Parathyroid adenoma (tissue), 2 donors: ENCODE measurements at regions not wholly inside any gene's neighbourhood (a gene's known extent, or its start where the extent isn't known, plus 50 kb on each side); places are given as distances from the start of the nearest gene placed in this dataset.

ENCODE experiments used
- H2AFZ ChIP-seq: fragments of 300-600 bp; sonication (generic); one replicate; pipeline ENCODE4 v1.7.0; 2017; ENCODE audit warnings: antibody characterized with exemption, mild to moderate bottlenecking
- H3K27ac ChIP-seq: fragments of 300-600 bp; sonication (generic); one replicate; pipeline ENCODE4 v1.7.0; 2017
- H3K27me3 ChIP-seq: fragments of 300-600 bp; sonication (generic); one replicate; pipeline ENCODE4 v1.7.0; 2017; ENCODE audit warnings: low read length; ENCODE audit not compliant: control insufficient read depth, insufficient read depth
- H3K36me3 ChIP-seq: fragments of 300-600 bp; sonication (generic); one replicate; pipeline ENCODE4 v1.7.0; 2017; ENCODE audit warnings: low read length; ENCODE audit not compliant: control insufficient read depth, insufficient read depth
- H3K4me1 ChIP-seq: fragments of 300-600 bp; sonication (generic); one replicate; pipeline ENCODE4 v1.7.0; 2017; ENCODE audit warnings: control low read depth
- H3K4me2 ChIP-seq: fragments of 300-600 bp; sonication (generic); one replicate; pipeline ENCODE4 v1.7.0; 2017; ENCODE audit warnings: low read length
- H3K4me3 ChIP-seq: fragments of 300-600 bp; sonication (generic); one replicate; pipeline ENCODE4 v1.7.0; 2017; ENCODE audit warnings: low read depth, low read length
- H3K79me2 ChIP-seq: fragments of 300-600 bp; sonication (generic); one replicate; pipeline ENCODE4 v1.7.0; 2017; ENCODE audit warnings: control low read depth
- H3K9ac ChIP-seq: fragments of 300-600 bp; sonication (generic); one replicate; pipeline ENCODE4 v1.7.0; 2017; ENCODE audit warnings: mild to moderate bottlenecking
- H3K9me3 ChIP-seq: fragments of 300-600 bp; sonication (generic); one replicate; pipeline ENCODE4 v1.7.0; 2017; ENCODE audit warnings: low read length; ENCODE audit not compliant: control insufficient read depth
- TF ChIP-seq, protein P1 (sequence below): fragments of 300-600 bp; sonication (generic); IDR thresholded peaks from one replicate; pipeline ENCODE4 v1.7.0; 2017; ENCODE audit warnings: antibody characterized with exemption, mild to moderate bottlenecking
- donor health status: primary hyperparathyroidism.

DNA sequence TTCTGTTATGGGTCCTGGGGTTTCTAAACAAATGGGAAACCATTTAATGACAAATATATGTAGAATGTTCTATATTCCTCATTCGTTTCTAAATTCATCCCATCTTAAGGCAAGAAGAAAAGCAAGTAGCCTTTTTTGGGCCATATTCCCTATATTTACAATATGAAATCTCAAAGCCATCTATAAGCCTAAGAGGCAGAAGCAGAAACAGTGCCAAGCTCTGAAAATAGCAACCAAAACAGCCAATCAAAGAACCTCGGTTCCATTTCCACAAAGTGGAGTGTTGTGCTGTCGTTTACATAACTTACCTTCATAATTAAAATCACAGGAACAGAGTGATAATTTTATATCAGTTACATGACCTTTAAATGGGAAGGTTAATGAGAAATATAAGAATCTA is 330.6 kb upstream of the GATB start:
- Histone ChIP-seq H3K27me3 (no peaks in the 10 kb centered on the region), H3K27ac (no peak overlapping the region), H3K36me3 (no peaks in the 10 kb centered on the region), H3K9me3 (no peaks in the 10 kb centered on the region), H3K79me2 (no peaks in the 10 kb centered on the region), H3K9ac (no peak overlapping the region), H2AFZ (no peak overlapping the region), H3K4me2 (no peak overlapping the region), H3K4me1 (peaks cover 4% of the 10 kb centered on the region), H3K4me3 (no peak overlapping the region)
- TF ChIP-seq, protein P1, sequence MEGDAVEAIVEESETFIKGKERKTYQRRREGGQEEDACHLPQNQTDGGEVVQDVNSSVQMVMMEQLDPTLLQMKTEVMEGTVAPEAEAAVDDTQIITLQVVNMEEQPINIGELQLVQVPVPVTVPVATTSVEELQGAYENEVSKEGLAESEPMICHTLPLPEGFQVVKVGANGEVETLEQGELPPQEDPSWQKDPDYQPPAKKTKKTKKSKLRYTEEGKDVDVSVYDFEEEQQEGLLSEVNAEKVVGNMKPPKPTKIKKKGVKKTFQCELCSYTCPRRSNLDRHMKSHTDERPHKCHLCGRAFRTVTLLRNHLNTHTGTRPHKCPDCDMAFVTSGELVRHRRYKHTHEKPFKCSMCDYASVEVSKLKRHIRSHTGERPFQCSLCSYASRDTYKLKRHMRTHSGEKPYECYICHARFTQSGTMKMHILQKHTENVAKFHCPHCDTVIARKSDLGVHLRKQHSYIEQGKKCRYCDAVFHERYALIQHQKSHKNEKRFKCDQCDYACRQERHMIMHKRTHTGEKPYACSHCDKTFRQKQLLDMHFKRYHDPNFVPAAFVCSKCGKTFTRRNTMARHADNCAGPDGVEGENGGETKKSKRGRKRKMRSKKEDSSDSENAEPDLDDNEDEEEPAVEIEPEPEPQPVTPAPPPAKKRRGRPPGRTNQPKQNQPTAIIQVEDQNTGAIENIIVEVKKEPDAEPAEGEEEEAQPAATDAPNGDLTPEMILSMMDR, result no peak

DNA sequence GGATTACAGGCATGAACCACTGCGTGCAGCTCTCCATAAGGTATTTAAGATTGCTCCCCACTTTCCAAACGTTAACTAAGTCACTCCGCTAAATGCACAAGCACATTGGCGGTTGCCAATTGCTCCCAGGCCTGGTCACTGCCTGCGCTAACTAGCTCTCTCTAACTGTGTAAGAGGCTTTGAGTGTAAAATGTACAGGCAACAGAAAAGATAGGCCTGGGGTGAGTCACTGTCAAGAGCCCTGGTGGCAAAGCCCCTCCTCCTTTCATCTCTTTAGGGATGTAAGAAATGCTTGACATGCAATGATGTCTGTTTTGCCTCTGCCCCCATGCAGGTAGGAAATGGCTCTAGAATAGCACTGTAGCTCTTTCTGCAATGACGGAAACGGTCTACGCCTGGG is 329.7 kb upstream of the GATB start:
- Histone ChIP-seq H3K27ac (no peak overlapping the region), H3K4me2 (no peak overlapping the region), H3K36me3 (no peaks in the 10 kb centered on the region), H3K27me3 (no peaks in the 10 kb centered on the region), H3K9me3 (no peaks in the 10 kb centered on the region), H3K9ac (no peak overlapping the region), H3K79me2 (no peaks in the 10 kb centered on the region), H3K4me3 (no peak overlapping the region), H3K4me1 (peaks cover 4% of the 10 kb centered on the region), H2AFZ (no peak overlapping the region)
- TF ChIP-seq, protein P1, result no peak

DNA sequence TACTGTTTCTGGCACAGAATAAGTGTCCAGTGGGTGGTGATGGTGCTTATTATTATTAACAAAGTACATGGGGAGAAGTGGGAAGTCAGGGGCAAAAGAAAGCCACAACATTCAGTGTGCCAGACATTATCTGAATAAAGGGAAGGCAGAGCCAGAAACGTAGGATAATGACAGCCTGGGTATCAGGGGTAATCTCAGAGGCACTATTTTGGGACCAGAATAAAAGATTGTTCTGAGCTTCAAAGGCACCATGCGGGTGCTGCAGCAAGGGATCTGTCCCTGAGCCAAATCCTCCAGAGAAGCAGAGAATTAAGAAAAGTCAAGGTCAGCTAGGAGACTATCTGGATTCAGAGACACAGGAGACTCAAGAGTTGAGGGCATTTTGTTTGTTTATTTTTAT is 328.8 kb upstream of the GATB start:
- no peak overlapping the region for H3K4me3 ChIP-seq
- TF ChIP-seq, protein P1, result no peak
- no peaks in the 10 kb centered on the region for H3K79me2 ChIP-seq
- no peak overlapping the region for H3K9ac ChIP-seq
- peaks cover 4% of the 10 kb centered on the region for H3K4me1 ChIP-seq
- H3K27me3 ChIP-seq, result no peaks in the 10 kb centered on the region
- H2AFZ ChIP-seq, result peak overlapping the region; percentile 60
- no peaks in the 10 kb centered on the region for H3K36me3 ChIP-seq
- peak overlapping the region; percentile 60 for H3K27ac ChIP-seq
- peak overlapping the region; percentile 46 for H3K4me2 ChIP-seq
- H3K9me3 ChIP-seq, result no peaks in the 10 kb centered on the region

DNA sequence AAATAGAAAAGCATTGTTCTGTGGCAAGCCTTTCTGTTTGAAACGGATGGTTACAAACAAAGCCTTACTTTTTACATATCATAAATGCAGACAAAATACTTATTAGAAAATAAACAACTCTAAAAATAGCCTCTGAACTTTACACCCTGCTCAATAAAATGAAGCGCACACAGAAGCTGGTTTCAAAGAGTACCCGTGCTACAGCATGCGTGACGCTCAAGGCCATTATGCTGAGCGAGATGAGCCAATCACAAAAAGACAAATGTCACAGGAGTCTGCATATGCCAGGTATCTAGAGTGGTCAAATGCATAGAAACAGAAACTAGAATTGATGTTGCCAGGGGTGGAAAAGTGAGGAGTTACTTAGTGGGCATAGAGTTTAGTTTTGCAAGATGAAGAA is 326.5 kb upstream of the GATB start:
- Histone ChIP-seq H3K9ac (no peak overlapping the region), H3K27me3 (no peaks in the 10 kb centered on the region), H3K9me3 (no peaks in the 10 kb centered on the region), H3K4me1 (peaks cover 4% of the 10 kb centered on the region), H3K4me3 (no peak overlapping the region), H3K79me2 (no peaks in the 10 kb centered on the region), H3K27ac (no peak overlapping the region), H3K4me2 (no peak overlapping the region), H2AFZ (no peak overlapping the region), H3K36me3 (no peaks in the 10 kb centered on the region)
- TF ChIP-seq, protein P1, result no peak

DNA sequence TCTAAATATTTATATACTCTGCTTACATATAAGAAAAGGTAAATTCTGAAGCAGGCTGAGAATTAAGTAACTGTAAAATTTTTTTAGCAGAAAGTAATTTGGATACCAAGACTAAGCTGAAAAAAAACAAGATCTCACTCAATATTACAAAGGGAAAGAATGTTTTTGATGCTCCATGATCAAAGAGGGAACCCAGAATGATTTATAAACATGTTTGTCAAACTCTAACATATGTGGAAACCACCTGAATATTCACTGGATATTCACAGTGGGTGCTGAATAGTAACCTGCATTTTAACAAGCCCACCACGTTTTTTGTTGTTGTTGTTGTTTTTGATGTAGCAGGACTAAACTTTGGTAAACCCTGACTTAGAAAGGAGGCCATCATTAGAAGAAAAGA is 324.9 kb upstream of the GATB start:
- Histone ChIP-seq H3K36me3 (no peaks in the 10 kb centered on the region), H3K9me3 (no peaks in the 10 kb centered on the region), H3K4me1 (peaks cover 4% of the 10 kb centered on the region), H3K4me2 (no peak overlapping the region), H3K79me2 (no peaks in the 10 kb centered on the region), H3K27ac (no peak overlapping the region), H3K27me3 (no peaks in the 10 kb centered on the region), H3K9ac (no peak overlapping the region), H3K4me3 (no peak overlapping the region), H2AFZ (no peak overlapping the region)
- TF ChIP-seq, protein P1, result no peak
